HEK293T (cell line): ENCODE measurements at regions not wholly inside any gene's neighbourhood (a gene's known extent, or its start where the extent isn't known, plus 50 kb on each side); places are given as distances from the start of the nearest gene placed in this dataset.

ENCODE experiments used
- ARNT ChIP-seq: fragments of 450-650 bp; IDR thresholded peaks from 2 replicates; pipeline ENCODE4 v1.6.1; 2017; ENCODE audit warnings: mild to moderate bottlenecking
- BHLHE40 ChIP-seq: fragments of 450-650 bp; IDR thresholded peaks from 2 replicates; pipeline ENCODE4 v1.6.1; 2016; ENCODE audit warnings: mild to moderate bottlenecking, moderate library complexity, borderline replicate concordance
- ELF4 ChIP-seq: fragments of 450-650 bp; IDR thresholded peaks from 2 replicates; pipeline ENCODE4 v1.6.1; 2017; ENCODE audit warnings: antibody characterized with exemption
- FOXA1 ChIP-seq: fragments of 450-650 bp; IDR thresholded peaks from 2 replicates; pipeline ENCODE4 v1.6.1; 2016; ENCODE audit warnings: mild to moderate bottlenecking
- FOXK2 ChIP-seq: fragments of 450-650 bp; IDR thresholded peaks from 2 replicates; pipeline ENCODE4 v1.6.1; 2016; ENCODE audit warnings: mild to moderate bottlenecking
- FOXM1 ChIP-seq: fragments of 450-650 bp; IDR thresholded peaks from 2 replicates; pipeline ENCODE4 v1.6.1; 2017; ENCODE audit warnings: mild to moderate bottlenecking, borderline replicate concordance
- HDGF ChIP-seq: fragments of 450-650 bp; IDR thresholded peaks from 2 replicates; pipeline ENCODE4 v1.6.1; 2017; ENCODE audit warnings: antibody characterized with exemption, borderline replicate concordance
- L3MBTL2 ChIP-seq: fragments of 450-650 bp; conservative IDR thresholded peaks from 2 replicates; pipeline ENCODE4 v1.6.1; 2016; ENCODE audit warnings: mild to moderate bottlenecking
- NFRKB ChIP-seq: fragments of 450-650 bp; IDR thresholded peaks from 2 replicates; pipeline ENCODE4 v1.6.1; 2016; ENCODE audit warnings: mild to moderate bottlenecking, moderate library complexity
- SP1 ChIP-seq: fragments of 450-650 bp; IDR thresholded peaks from 2 replicates; pipeline ENCODE4 v1.6.1; 2017
- SUZ12 ChIP-seq: fragments of 450-650 bp; IDR thresholded peaks from 2 replicates; pipeline ENCODE4 v1.6.1; 2016; ENCODE audit warnings: mild to moderate bottlenecking
- TARDBP ChIP-seq: fragments of 450-650 bp; IDR thresholded peaks from 2 replicates; pipeline ENCODE4 v1.6.1; 2016
- TF ChIP-seq, protein P1 (sequence below): fragments of 450-650 bp; IDR thresholded peaks from 2 replicates; pipeline ENCODE4 v1.6.1; 2016

DNA sequence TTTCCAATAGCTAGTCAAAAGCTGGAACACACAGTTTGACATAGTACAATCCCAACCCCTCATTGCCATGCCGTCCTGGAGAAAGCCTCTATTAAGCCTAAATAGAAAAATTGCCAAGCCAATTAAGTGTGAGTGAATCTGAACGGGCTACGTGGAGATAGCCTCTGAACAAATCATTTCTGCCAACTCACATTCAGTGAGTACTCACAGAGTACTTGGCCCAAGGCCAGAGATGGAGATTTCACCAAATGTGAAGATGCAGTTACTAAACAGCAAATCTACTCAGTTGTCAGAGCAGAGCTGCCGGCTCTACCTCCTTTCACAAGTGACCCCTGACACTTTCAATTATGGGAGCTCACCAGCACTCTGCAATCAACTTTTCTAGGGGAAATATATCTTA, 350.0 kb downstream of the GALC start:
- TF ChIP-seq L3MBTL2 (no peak), SP1 (no peak), FOXM1 (no peak), FOXK2 (no peak), BHLHE40 (no peak), ARNT (no peak), NFRKB (no peak), SUZ12 (no peak), ELF4 (no peak), HDGF (no peak), FOXA1 (no peak), TARDBP (no peak)
- TF ChIP-seq, protein P1, sequence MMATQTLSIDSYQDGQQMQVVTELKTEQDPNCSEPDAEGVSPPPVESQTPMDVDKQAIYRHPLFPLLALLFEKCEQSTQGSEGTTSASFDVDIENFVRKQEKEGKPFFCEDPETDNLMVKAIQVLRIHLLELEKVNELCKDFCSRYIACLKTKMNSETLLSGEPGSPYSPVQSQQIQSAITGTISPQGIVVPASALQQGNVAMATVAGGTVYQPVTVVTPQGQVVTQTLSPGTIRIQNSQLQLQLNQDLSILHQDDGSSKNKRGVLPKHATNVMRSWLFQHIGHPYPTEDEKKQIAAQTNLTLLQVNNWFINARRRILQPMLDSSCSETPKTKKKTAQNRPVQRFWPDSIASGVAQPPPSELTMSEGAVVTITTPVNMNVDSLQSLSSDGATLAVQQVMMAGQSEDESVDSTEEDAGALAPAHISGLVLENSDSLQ: no peak
